Esophagus muscularis mucosa (tissue), 4 donors: ENCODE measurements at regions not wholly inside any gene's neighbourhood (a gene's known extent, or its start where the extent isn't known, plus 50 kb on each side); places are given as distances from the start of the nearest gene placed in this dataset.

Experiments used
- CTCF ChIP-seq, 3 experiments: fragments of 200-600 bp in 2 of 3; fragments of 450-650 bp in 1 of 3; sonication (generic) in 2 of 3; IDR thresholded peaks; one replicate each; pipeline ENCODE4 v1.5.1; 2017 to 2019; ENCODE audit warnings: antibody characterized with exemption in 3 of 3, mild to moderate bottlenecking in 2 of 3, moderate library complexity in 1 of 3
- EP300 ChIP-seq: sonication (generic); formaldehyde crosslinking; IDR thresholded peaks from one replicate; pipeline ENCODE4 v1.6.1; 2017; ENCODE audit warnings: antibody characterized with exemption
- POLR2A ChIP-seq: fragments of 450-650 bp; IDR thresholded peaks from one replicate; pipeline ENCODE4 v1.6.1; 2017; ENCODE audit warnings: antibody characterized with exemption, moderate library complexity, mild to moderate bottlenecking, low read depth

GRCh38 chr3:184485241-184485640, 76.3 kb upstream of the EPHB3 start:
- TF ChIP-seq CTCF (IDR thresholded peaks at IDR 0.05) (no peak), POLR2A (no peak), EP300 (no peak)
